HG03108 (cell line): ENCODE measurements at regions not wholly inside any gene's neighbourhood (a gene's known extent, or its start where the extent isn't known, plus 50 kb on each side); places are given as distances from the start of the nearest gene placed in this dataset.

Experiments used
- ATAC-seq: cut with Tn5 transposase; IDR thresholded peaks from one replicate; pipeline ENCODE4 v1.9.1; 2021; ENCODE audit warnings: moderate library complexity; ENCODE audit not compliant: unreplicated experiment

- no peak for ATAC-seq
Observed at GRCh38 chr1:29520571-29521437, 284.5 kb downstream of the PTPRU start.

GRCh38 chr1:29519788-29520110 is 283.4 kb downstream of the PTPRU start:
- no peak for ATAC-seq

- ATAC-seq: no peak
Observed at GRCh38 chr1:29519108-29519787, 282.9 kb downstream of the PTPRU start.

- no peak for ATAC-seq
Observed at GRCh38 chr1:29518183-29518835, 282.0 kb downstream of the PTPRU start.

- ATAC-seq: no peak
Observed at GRCh38 chr1:29517251-29518086, 281.1 kb downstream of the PTPRU start.

- no peak for ATAC-seq
Observed at GRCh38 chr1:29516063-29516820, 279.9 kb downstream of the PTPRU start.

- no peak for ATAC-seq
Observed at GRCh38 chr1:29515170-29515955, 279.0 kb downstream of the PTPRU start.

GRCh38 chr1:29514361-29515169 is 278.2 kb downstream of the PTPRU start:
- no peak for ATAC-seq

- no peak for ATAC-seq
Observed at GRCh38 chr1:29513357-29513756, 277.0 kb downstream of the PTPRU start.

- no peak for ATAC-seq
Observed at GRCh38 chr1:29511436-29511835, 275.1 kb downstream of the PTPRU start.

- ATAC-seq: no peak
Observed at GRCh38 chr1:29508458-29509107, 272.3 kb downstream of the PTPRU start.

- no peak for ATAC-seq
Observed at GRCh38 chr1:29506678-29507225, 270.4 kb downstream of the PTPRU start.

- no peak for ATAC-seq
Observed at GRCh38 chr1:29505532-29506220, 269.4 kb downstream of the PTPRU start.

- no peak for ATAC-seq
Observed at GRCh38 chr1:29504709-29505410, 268.5 kb downstream of the PTPRU start.

- no peak for ATAC-seq
Observed at GRCh38 chr1:29504196-29504595, 267.9 kb downstream of the PTPRU start.

- ATAC-seq: no peak
Observed at GRCh38 chr1:29502911-29503840, 266.9 kb downstream of the PTPRU start.
